H1 (cell line): ENCODE measurements at regions not wholly inside any gene's neighbourhood (a gene's known extent, or its start where the extent isn't known, plus 50 kb on each side); places are given as distances from the start of the nearest gene placed in this dataset.

ENCODE experiments used
- CTCF ChIP-seq, 3 experiments: IDR thresholded peaks; 1 replicate in 2 of 3; 2 replicates in 1 of 3; pipeline versions ENCODE4 v1.5.1 to v1.6.1; 2011; ENCODE audit warnings: low read length in 3 of 3, mild to moderate bottlenecking in 3 of 3, inconsistent platforms in 2 of 3, low read depth in 1 of 3, moderate library complexity in 1 of 3; ENCODE audit not compliant: insufficient read depth in 1 of 3; ENCODE audit errors: control extremely low read depth in 1 of 3
- FOSL1 ChIP-seq: IDR thresholded peaks from 2 replicates; pipeline ENCODE4 v1.6.1; 2011; ENCODE audit warnings: mild to moderate bottlenecking, low read depth, low read length, moderate library complexity; ENCODE audit not compliant: insufficient read depth
- SIRT6 ChIP-seq: IDR thresholded peaks from one replicate; pipeline ENCODE4 v1.7.1; 2012; ENCODE audit warnings: low read length, inconsistent platforms
- SUZ12 ChIP-seq: fragments of 200-600 bp; sonication (generic); IDR thresholded peaks from 2 replicates; pipeline ENCODE4 v1.6.1; 2012; ENCODE audit warnings: mild to moderate bottlenecking, inconsistent platforms, low read length, moderate library complexity, mixed read lengths
- TF ChIP-seq, protein P1 (sequence below): fragments of 300-600 bp; sonication (generic); IDR thresholded peaks from 2 replicates; pipeline ENCODE4 v1.7.1; 2012; ENCODE audit warnings: low read length, moderate library complexity, mild to moderate bottlenecking, inconsistent platforms; ENCODE audit not compliant: insufficient replicate concordance
- TF ChIP-seq, protein P2 (sequence below): IDR thresholded peaks from 2 replicates; pipeline ENCODE4 v1.6.1; 2011; ENCODE audit warnings: low read length, improper control_type of control experiment
- TF ChIP-seq, protein P3 (sequence below): IDR thresholded peaks from 2 replicates; pipeline ENCODE4 v1.6.1; 2012; ENCODE audit warnings: inconsistent platforms

GRCh38 chr11:97610000-97610399, 1220.2 kb downstream of the JRKL start (continued):
- TF ChIP-seq, protein P1, sequence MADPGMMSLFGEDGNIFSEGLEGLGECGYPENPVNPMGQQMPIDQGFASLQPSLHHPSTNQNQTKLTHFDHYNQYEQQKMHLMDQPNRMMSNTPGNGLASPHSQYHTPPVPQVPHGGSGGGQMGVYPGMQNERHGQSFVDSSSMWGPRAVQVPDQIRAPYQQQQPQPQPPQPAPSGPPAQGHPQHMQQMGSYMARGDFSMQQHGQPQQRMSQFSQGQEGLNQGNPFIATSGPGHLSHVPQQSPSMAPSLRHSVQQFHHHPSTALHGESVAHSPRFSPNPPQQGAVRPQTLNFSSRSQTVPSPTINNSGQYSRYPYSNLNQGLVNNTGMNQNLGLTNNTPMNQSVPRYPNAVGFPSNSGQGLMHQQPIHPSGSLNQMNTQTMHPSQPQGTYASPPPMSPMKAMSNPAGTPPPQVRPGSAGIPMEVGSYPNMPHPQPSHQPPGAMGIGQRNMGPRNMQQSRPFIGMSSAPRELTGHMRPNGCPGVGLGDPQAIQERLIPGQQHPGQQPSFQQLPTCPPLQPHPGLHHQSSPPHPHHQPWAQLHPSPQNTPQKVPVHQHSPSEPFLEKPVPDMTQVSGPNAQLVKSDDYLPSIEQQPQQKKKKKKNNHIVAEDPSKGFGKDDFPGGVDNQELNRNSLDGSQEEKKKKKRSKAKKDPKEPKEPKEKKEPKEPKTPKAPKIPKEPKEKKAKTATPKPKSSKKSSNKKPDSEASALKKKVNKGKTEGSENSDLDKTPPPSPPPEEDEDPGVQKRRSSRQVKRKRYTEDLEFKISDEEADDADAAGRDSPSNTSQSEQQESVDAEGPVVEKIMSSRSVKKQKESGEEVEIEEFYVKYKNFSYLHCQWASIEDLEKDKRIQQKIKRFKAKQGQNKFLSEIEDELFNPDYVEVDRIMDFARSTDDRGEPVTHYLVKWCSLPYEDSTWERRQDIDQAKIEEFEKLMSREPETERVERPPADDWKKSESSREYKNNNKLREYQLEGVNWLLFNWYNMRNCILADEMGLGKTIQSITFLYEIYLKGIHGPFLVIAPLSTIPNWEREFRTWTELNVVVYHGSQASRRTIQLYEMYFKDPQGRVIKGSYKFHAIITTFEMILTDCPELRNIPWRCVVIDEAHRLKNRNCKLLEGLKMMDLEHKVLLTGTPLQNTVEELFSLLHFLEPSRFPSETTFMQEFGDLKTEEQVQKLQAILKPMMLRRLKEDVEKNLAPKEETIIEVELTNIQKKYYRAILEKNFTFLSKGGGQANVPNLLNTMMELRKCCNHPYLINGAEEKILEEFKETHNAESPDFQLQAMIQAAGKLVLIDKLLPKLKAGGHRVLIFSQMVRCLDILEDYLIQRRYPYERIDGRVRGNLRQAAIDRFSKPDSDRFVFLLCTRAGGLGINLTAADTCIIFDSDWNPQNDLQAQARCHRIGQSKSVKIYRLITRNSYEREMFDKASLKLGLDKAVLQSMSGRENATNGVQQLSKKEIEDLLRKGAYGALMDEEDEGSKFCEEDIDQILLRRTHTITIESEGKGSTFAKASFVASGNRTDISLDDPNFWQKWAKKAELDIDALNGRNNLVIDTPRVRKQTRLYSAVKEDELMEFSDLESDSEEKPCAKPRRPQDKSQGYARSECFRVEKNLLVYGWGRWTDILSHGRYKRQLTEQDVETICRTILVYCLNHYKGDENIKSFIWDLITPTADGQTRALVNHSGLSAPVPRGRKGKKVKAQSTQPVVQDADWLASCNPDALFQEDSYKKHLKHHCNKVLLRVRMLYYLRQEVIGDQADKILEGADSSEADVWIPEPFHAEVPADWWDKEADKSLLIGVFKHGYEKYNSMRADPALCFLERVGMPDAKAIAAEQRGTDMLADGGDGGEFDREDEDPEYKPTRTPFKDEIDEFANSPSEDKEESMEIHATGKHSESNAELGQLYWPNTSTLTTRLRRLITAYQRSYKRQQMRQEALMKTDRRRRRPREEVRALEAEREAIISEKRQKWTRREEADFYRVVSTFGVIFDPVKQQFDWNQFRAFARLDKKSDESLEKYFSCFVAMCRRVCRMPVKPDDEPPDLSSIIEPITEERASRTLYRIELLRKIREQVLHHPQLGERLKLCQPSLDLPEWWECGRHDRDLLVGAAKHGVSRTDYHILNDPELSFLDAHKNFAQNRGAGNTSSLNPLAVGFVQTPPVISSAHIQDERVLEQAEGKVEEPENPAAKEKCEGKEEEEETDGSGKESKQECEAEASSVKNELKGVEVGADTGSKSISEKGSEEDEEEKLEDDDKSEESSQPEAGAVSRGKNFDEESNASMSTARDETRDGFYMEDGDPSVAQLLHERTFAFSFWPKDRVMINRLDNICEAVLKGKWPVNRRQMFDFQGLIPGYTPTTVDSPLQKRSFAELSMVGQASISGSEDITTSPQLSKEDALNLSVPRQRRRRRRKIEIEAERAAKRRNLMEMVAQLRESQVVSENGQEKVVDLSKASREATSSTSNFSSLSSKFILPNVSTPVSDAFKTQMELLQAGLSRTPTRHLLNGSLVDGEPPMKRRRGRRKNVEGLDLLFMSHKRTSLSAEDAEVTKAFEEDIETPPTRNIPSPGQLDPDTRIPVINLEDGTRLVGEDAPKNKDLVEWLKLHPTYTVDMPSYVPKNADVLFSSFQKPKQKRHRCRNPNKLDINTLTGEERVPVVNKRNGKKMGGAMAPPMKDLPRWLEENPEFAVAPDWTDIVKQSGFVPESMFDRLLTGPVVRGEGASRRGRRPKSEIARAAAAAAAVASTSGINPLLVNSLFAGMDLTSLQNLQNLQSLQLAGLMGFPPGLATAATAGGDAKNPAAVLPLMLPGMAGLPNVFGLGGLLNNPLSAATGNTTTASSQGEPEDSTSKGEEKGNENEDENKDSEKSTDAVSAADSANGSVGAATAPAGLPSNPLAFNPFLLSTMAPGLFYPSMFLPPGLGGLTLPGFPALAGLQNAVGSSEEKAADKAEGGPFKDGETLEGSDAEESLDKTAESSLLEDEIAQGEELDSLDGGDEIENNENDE: no peak
- TF ChIP-seq CTCF (IDR thresholded peaks at IDR 0.05; ENCODE audit: control extremely low read depth in 1 of 3, insufficient read depth in 1 of 3, low read depth in 1 of 3, low read length in 3 of 3) (peak in 1 of 3 experiments; percentile 28; a peak in 1 of 4 replicates), SUZ12 (no peak), FOSL1 (no peak), SIRT6 (no peak)
- TF ChIP-seq, protein P2, sequence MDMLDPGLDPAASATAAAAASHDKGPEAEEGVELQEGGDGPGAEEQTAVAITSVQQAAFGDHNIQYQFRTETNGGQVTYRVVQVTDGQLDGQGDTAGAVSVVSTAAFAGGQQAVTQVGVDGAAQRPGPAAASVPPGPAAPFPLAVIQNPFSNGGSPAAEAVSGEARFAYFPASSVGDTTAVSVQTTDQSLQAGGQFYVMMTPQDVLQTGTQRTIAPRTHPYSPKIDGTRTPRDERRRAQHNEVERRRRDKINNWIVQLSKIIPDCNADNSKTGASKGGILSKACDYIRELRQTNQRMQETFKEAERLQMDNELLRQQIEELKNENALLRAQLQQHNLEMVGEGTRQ: no peak
- TF ChIP-seq, protein P3, sequence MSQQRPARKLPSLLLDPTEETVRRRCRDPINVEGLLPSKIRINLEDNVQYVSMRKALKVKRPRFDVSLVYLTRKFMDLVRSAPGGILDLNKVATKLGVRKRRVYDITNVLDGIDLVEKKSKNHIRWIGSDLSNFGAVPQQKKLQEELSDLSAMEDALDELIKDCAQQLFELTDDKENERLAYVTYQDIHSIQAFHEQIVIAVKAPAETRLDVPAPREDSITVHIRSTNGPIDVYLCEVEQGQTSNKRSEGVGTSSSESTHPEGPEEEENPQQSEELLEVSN: no peak
